22Rv1 (cell line): ENCODE measurements at regions not wholly inside any gene's neighbourhood (a gene's known extent, or its start where the extent isn't known, plus 50 kb on each side); places are given as distances from the start of the nearest gene placed in this dataset.

ENCODE experiments used
- H3K27ac ChIP-seq: fragments of 450-650 bp; 2 replicates; pipeline ENCODE4 v1.5.1; 2017
- CTCF ChIP-seq: fragments of 450-650 bp; IDR thresholded peaks from 2 replicates; pipeline ENCODE4 v1.5.1; 2017; ENCODE audit warnings: mild to moderate bottlenecking
- ZFX ChIP-seq: fragments of 450-650 bp; IDR thresholded peaks from 2 replicates; pipeline ENCODE4 v1.6.1; 2017; ENCODE audit warnings: antibody characterized with exemption, borderline replicate concordance

- no peak overlapping the region for H3K27ac ChIP-seq
- TF ChIP-seq CTCF (no peak), ZFX (no peak)
Observed at GRCh38 chr2:45329045-45329677, 281.9 kb downstream of the SRBD1 start.

- H3K27ac ChIP-seq, result no peak overlapping the region
Observed at GRCh38 chr2:45328264-45328870, 282.7 kb downstream of the SRBD1 start.

GRCh38 chr2:45323344-45323743, 287.7 kb downstream of the SRBD1 start:
- H3K27ac ChIP-seq, result no peak overlapping the region
- TF ChIP-seq CTCF, result no peak
- no peak for TF ChIP-seq ZFX

More at GRCh38 chr2:45328264-45328870, 282.7 kb downstream of the SRBD1 start:
- no peak for TF ChIP-seq ZFX
- no peak for TF ChIP-seq CTCF

- TF ChIP-seq CTCF (no peak), ZFX (no peak)
- H3K27ac ChIP-seq, result no peak overlapping the region
Observed at GRCh38 chr2:45320956-45321355, 290.1 kb downstream of the SRBD1 start.

GRCh38 chr2:45319683-45320455, 291.2 kb downstream of the SRBD1 start:
- no peak overlapping the region for H3K27ac ChIP-seq
- no peak for TF ChIP-seq CTCF
- TF ChIP-seq ZFX, result no peak

- no peak overlapping the region for H3K27ac ChIP-seq
- TF ChIP-seq CTCF, result no peak
- TF ChIP-seq ZFX, result no peak
Observed at GRCh38 chr2:45318686-45319085, 292.4 kb downstream of the SRBD1 start.
